ENCODE measurements at regions not wholly inside any gene's neighbourhood (a gene's known extent, or its start where the extent isn't known, plus 50 kb on each side); places are given as distances from the start of the nearest gene placed in this dataset.

DNA sequence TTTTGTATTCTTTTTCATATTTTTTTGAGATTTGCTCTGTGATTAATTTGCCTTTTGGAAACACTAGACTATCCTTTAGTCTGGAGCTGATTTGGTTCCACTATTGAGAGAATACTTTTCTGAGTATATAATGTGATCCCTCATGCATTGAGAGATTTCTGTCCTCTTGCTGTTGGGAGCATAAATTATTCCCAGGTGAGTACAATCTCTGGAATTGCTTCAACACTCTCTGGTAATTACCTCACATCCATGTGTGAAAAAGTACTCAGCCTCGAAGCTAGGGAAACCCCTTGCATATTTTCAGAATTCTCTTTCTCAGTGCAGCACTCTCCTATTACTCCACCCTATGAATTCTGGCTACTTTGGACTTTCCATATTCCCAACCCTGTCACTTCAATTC is 550.0 kb downstream of the RAPGEF2 start:
- H3K4me1 ChIP-seq (ENCODE audit: control insufficient read depth in 1 of 2, insufficient read depth in 2 of 2, low read length in 2 of 2): no peaks in the 10 kb centered on the region
- no peak overlapping the region for H2BK120ac ChIP-seq (ENCODE audit: insufficient read depth, low read length, poor library complexity)

GRCh38 chr4:159655547-159655946 is 552.7 kb downstream of the RAPGEF2 start:
- H4K91ac ChIP-seq (ENCODE audit: low read depth, low read length): no peak overlapping the region
- no peak overlapping the region for H3K4me2 ChIP-seq (ENCODE audit: low read length)
- H3K14ac ChIP-seq (ENCODE audit: low read length): no peak overlapping the region
- no peak overlapping the region for H2AK5ac ChIP-seq (ENCODE audit: low read length)
- no peak overlapping the region for H3K4me3 ChIP-seq (ENCODE audit: low read depth, low read length)
- no peaks in the 10 kb centered on the region for H3K36me3 ChIP-seq (ENCODE audit: control insufficient read depth in 1 of 2, insufficient read depth in 2 of 2, low read length in 2 of 2)
- H3K9ac ChIP-seq (ENCODE audit: low read length): no peak overlapping the region
- WGBS (ENCODE audit: extremely low coverage, insufficient coverage, insufficient read length): no CpG with 5 or more reads among the region's 1 CpG
- H4K12ac ChIP-seq (ENCODE audit: low read depth, low read length): no peak overlapping the region
- no peaks in the 10 kb centered on the region for H3K9me3 ChIP-seq (ENCODE audit: insufficient read depth, low read depth, low read length)
- no peak overlapping the region for H2BK120ac ChIP-seq (ENCODE audit: insufficient read depth, low read length, poor library complexity)
- H2BK12ac ChIP-seq (ENCODE audit: low read length): no peak overlapping the region
- no peak overlapping the region for H4K8ac ChIP-seq (ENCODE audit: low read depth, low read length)
- H3K79me2 ChIP-seq (ENCODE audit: control insufficient read depth, insufficient read depth, low read length, poor library complexity): no peaks in the 10 kb centered on the region
- H2AFZ ChIP-seq (ENCODE audit: insufficient read depth, low read length, poor library complexity): no peak overlapping the region
- no peak overlapping the region for H3K23ac ChIP-seq (ENCODE audit: low read length)
- H2BK5ac ChIP-seq (ENCODE audit: low read depth, low read length, poor library complexity): no peak overlapping the region
- no peak overlapping the region for H3K4ac ChIP-seq (ENCODE audit: low read depth, low read length)
- no peak overlapping the region for H3K18ac ChIP-seq (ENCODE audit: low read length)
- no peaks in the 10 kb centered on the region for H3K27me3 ChIP-seq (ENCODE audit: insufficient read depth, low read length)
- no peak overlapping the region for H3K27ac ChIP-seq (ENCODE audit: low read depth, low read length)
- no peaks in the 10 kb centered on the region for H3K4me1 ChIP-seq (ENCODE audit: control insufficient read depth in 1 of 2, insufficient read depth in 2 of 2, low read length in 2 of 2)
- peak; percentile 41 to 65 for DNase-seq
- no peaks in the 10 kb centered on the region for H3K79me1 ChIP-seq (ENCODE audit: low read length)

More for the DNA sequence above, 550.0 kb downstream of the RAPGEF2 start:
- Histone ChIP-seq H4K12ac (ENCODE audit: low read depth, low read length) (no peak overlapping the region), H4K8ac (ENCODE audit: low read depth, low read length) (no peak overlapping the region), H3K14ac (ENCODE audit: low read length) (no peak overlapping the region), H3K27me3 (ENCODE audit: insufficient read depth, low read length) (no peaks in the 10 kb centered on the region), H4K91ac (ENCODE audit: low read depth, low read length) (no peak overlapping the region), H2AFZ (ENCODE audit: insufficient read depth, low read length, poor library complexity) (no peak overlapping the region), H3K18ac (ENCODE audit: low read length) (no peak overlapping the region), H3K4me3 (ENCODE audit: low read depth, low read length) (no peak overlapping the region), H3K79me1 (ENCODE audit: low read length) (no peaks in the 10 kb centered on the region), H2BK5ac (ENCODE audit: low read depth, low read length, poor library complexity) (no peak overlapping the region), H3K9me3 (ENCODE audit: insufficient read depth, low read depth, low read length) (no peaks in the 10 kb centered on the region), H2AK5ac (ENCODE audit: low read length) (no peak overlapping the region), H3K9ac (ENCODE audit: low read length) (no peak overlapping the region), H3K27ac (ENCODE audit: low read depth, low read length) (no peak overlapping the region), H3K4ac (ENCODE audit: low read depth, low read length) (no peak overlapping the region), H3K36me3 (ENCODE audit: control insufficient read depth in 1 of 2, insufficient read depth in 2 of 2, low read length in 2 of 2) (no peaks in the 10 kb centered on the region), H3K4me2 (ENCODE audit: low read length) (no peak overlapping the region), H3K79me2 (ENCODE audit: control insufficient read depth, insufficient read depth, low read length, poor library complexity) (no peaks in the 10 kb centered on the region), H2BK12ac (ENCODE audit: low read length) (no peak overlapping the region), H3K23ac (ENCODE audit: low read length) (no peak overlapping the region)
- WGBS (ENCODE audit: extremely low coverage, insufficient coverage, insufficient read length): no CpG with 5 or more reads among the region's 1 CpG
- DNase-seq: no peak

DNA sequence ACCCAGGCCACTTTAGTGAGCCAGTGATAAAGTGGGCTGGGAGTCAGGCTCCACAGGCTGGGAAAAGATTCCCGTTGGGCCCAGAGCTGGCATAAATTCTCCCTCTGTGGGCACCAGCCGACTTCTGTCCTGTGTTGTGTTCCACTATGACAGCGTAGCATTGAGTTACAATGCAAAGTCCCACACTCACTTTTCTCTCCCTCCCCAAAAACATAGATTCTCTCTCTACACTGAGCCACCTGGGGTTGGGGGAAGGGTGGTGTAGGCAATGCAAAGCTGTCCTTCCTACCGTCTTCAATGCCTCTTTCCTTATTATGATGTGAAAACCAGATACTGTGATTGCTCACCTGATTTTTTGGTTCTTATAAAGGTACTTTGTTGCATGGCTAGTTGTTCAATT is 566.2 kb downstream of the RAPGEF2 start:
- Histone ChIP-seq H4K12ac (ENCODE audit: low read depth, low read length) (no peak overlapping the region), H3K36me3 (ENCODE audit: control insufficient read depth in 1 of 2, insufficient read depth in 2 of 2, low read length in 2 of 2) (no peaks in the 10 kb centered on the region), H3K14ac (ENCODE audit: low read length) (no peak overlapping the region), H3K23ac (ENCODE audit: low read length) (no peak overlapping the region), H2AFZ (ENCODE audit: insufficient read depth, low read length, poor library complexity) (no peak overlapping the region), H4K8ac (ENCODE audit: low read depth, low read length) (no peak overlapping the region), H3K4me2 (ENCODE audit: low read length) (no peak overlapping the region), H2BK5ac (ENCODE audit: low read depth, low read length, poor library complexity) (no peak overlapping the region), H3K79me2 (ENCODE audit: control insufficient read depth, insufficient read depth, low read length, poor library complexity) (no peaks in the 10 kb centered on the region), H3K79me1 (ENCODE audit: low read length) (no peaks in the 10 kb centered on the region), H3K27ac (ENCODE audit: low read depth, low read length) (no peak overlapping the region), H3K27me3 (ENCODE audit: insufficient read depth, low read length) (no peaks in the 10 kb centered on the region), H2BK120ac (ENCODE audit: insufficient read depth, low read length, poor library complexity) (no peak overlapping the region), H3K4ac (ENCODE audit: low read depth, low read length) (no peak overlapping the region), H3K9ac (ENCODE audit: low read length) (no peak overlapping the region), H2BK12ac (ENCODE audit: low read length) (no peak overlapping the region), H2AK5ac (ENCODE audit: low read length) (no peak overlapping the region), H3K9me3 (ENCODE audit: insufficient read depth, low read depth, low read length) (peaks cover 1% of the 10 kb centered on the region), H3K18ac (ENCODE audit: low read length) (no peak overlapping the region), H3K4me1 (ENCODE audit: control insufficient read depth in 1 of 2, insufficient read depth in 2 of 2, low read length in 2 of 2) (no peaks in the 10 kb centered on the region), H4K91ac (ENCODE audit: low read depth, low read length) (no peak overlapping the region), H3K4me3 (ENCODE audit: low read depth, low read length) (no peak overlapping the region)
- WGBS (ENCODE audit: extremely low coverage, insufficient coverage, insufficient read length): no CpG with 5 or more reads among the region's 4 CpGs
- DNase-seq: no peak

- H4K91ac ChIP-seq (ENCODE audit: low read depth, low read length): no peak overlapping the region
- H2BK120ac ChIP-seq (ENCODE audit: insufficient read depth, low read length, poor library complexity): no peak overlapping the region
- no peaks in the 10 kb centered on the region for H3K4me1 ChIP-seq (ENCODE audit: control insufficient read depth in 1 of 2, insufficient read depth in 2 of 2, low read length in 2 of 2)
- H3K14ac ChIP-seq (ENCODE audit: low read length): no peak overlapping the region
- H3K27ac ChIP-seq (ENCODE audit: low read depth, low read length): no peak overlapping the region
- peaks cover 1% of the 10 kb centered on the region for H3K9me3 ChIP-seq (ENCODE audit: insufficient read depth, low read depth, low read length)
- WGBS (ENCODE audit: extremely low coverage, insufficient coverage, insufficient read length): no CpG with 5 or more reads among the region's 2 CpGs
- H2BK12ac ChIP-seq (ENCODE audit: low read length): no peak overlapping the region
- H3K4ac ChIP-seq (ENCODE audit: low read depth, low read length): no peak overlapping the region
- H3K4me3 ChIP-seq (ENCODE audit: low read depth, low read length): no peak overlapping the region
- no peaks in the 10 kb centered on the region for H3K79me2 ChIP-seq (ENCODE audit: control insufficient read depth, insufficient read depth, low read length, poor library complexity)
- no peak overlapping the region for H4K12ac ChIP-seq (ENCODE audit: low read depth, low read length)
- H3K79me1 ChIP-seq (ENCODE audit: low read length): no peaks in the 10 kb centered on the region
- no peak overlapping the region for H2BK5ac ChIP-seq (ENCODE audit: low read depth, low read length, poor library complexity)
- no peak overlapping the region for H2AK5ac ChIP-seq (ENCODE audit: low read length)
- no peak for DNase-seq
- H2AFZ ChIP-seq (ENCODE audit: insufficient read depth, low read length, poor library complexity): no peak overlapping the region
- H4K8ac ChIP-seq (ENCODE audit: low read depth, low read length): no peak overlapping the region
- H3K23ac ChIP-seq (ENCODE audit: low read length): no peak overlapping the region
- H3K9ac ChIP-seq (ENCODE audit: low read length): no peak overlapping the region
- H3K36me3 ChIP-seq (ENCODE audit: control insufficient read depth in 1 of 2, insufficient read depth in 2 of 2, low read length in 2 of 2): no peaks in the 10 kb centered on the region
- no peak overlapping the region for H3K4me2 ChIP-seq (ENCODE audit: low read length)
- H3K27me3 ChIP-seq (ENCODE audit: insufficient read depth, low read length): no peaks in the 10 kb centered on the region
- no peak overlapping the region for H3K18ac ChIP-seq (ENCODE audit: low read length)
These were observed 570.3 kb downstream of the RAPGEF2 start for GRCh38 chr4:159673221-159673620.
